PC-3 (cell line): ENCODE measurements at regions not wholly inside any gene's neighbourhood (a gene's known extent, or its start where the extent isn't known, plus 50 kb on each side); places are given as distances from the start of the nearest gene placed in this dataset.

Source experiments
- ATAC-seq: fragments of 200-7000 bp; cut with Tn5 transposase; 2 replicates; pipeline ENCODE4 v1.9.1; 2020; ENCODE audit warnings: mild to moderate bottlenecking, moderate library complexity
- BruUV-seq: library from RNA; stranded (reverse); fragments of 400-500 nt; replicated peaks from 2 replicates; lab custom pipeline; 2021; lab: Mats Ljungman, UMichigan
- CTCF ChIA-PET: fragments of 300-600 bp; sonication (Branson Sonifier 250); formaldehyde crosslinking; loops from one replicate; lab custom pipeline; 2022; ENCODE audit warnings: antibody characterized with exemption; lab: Charles Lee
- POLR2A ChIA-PET: fragments of 300-600 bp; sonication (Branson Sonifier 250); formaldehyde crosslinking; loops from one replicate; lab custom pipeline; 2022; ENCODE audit warnings: antibody characterized with exemption; ENCODE audit not compliant: unreplicated experiment; lab: Charles Lee
- DNase-seq: peaks from one replicate; pipeline ENCODE4 v3.0.0-alpha.2; 2015
- H2AFZ ChIP-seq: fragments of 300-600 bp; sonication (generic); 2 replicates; pipeline ENCODE4 v1.6.0; 2016; ENCODE audit warnings: antibody characterized with exemption, low read length
- H3F3A ChIP-seq: fragments of 300-600 bp; sonication (generic); one replicate; pipeline ENCODE4 v1.6.0; 2017; ENCODE audit warnings: antibody characterized with exemption, low read length, control low read depth, mild to moderate bottlenecking; ENCODE audit not compliant: unreplicated experiment
- H3K27ac ChIP-seq: fragments of 300-600 bp; sonication (generic); 2 replicates; pipeline ENCODE4 v1.5.1; 2016; ENCODE audit warnings: mild to moderate bottlenecking, low read length
- H3K27me3 ChIP-seq: fragments of 300-600 bp; sonication (generic); 2 replicates; pipeline ENCODE4 v1.6.1; 2016; ENCODE audit warnings: low read length, mixed read lengths
- H3K36me3 ChIP-seq: fragments of 300-600 bp; sonication (generic); 2 replicates; pipeline ENCODE4 v1.6.1; 2016; ENCODE audit warnings: low read depth, mixed run types, low read length, mixed read lengths
- H3K4me1 ChIP-seq: fragments of 300-600 bp; sonication (generic); 2 replicates; pipeline ENCODE4 v1.5.1; 2016; ENCODE audit warnings: low read length; ENCODE audit not compliant: insufficient read depth
- H3K4me2 ChIP-seq: fragments of 300-600 bp; sonication (generic); 2 replicates; pipeline ENCODE4 v1.6.0; 2016; ENCODE audit warnings: low read length
- H3K4me3 ChIP-seq: fragments of 300-600 bp; sonication (generic); 2 replicates; pipeline ENCODE4 v1.5.1; 2016; ENCODE audit warnings: mild to moderate bottlenecking, low read length, mixed read lengths
- H3K79me2 ChIP-seq: fragments of 300-600 bp; sonication (generic); 2 replicates; pipeline ENCODE4 v1.6.1; 2017; ENCODE audit warnings: low read length, mixed read lengths
- H3K9ac ChIP-seq: fragments of 300-600 bp; sonication (generic); 2 replicates; pipeline ENCODE4 v1.6.0; 2016; ENCODE audit warnings: mild to moderate bottlenecking, low read length
- H3K9me2 ChIP-seq: fragments of 300-600 bp; sonication (generic); replicated peaks from 2 replicates; pipeline ENCODE4 v1.6.1; 2016; ENCODE audit warnings: mixed run types, low read length, mixed read lengths
- H3K9me3 ChIP-seq: fragments of 300-600 bp; sonication (generic); 2 replicates; pipeline ENCODE4 v1.6.1; 2016; ENCODE audit warnings: low read length, mixed read lengths
- H4K20me1 ChIP-seq: fragments of 300-600 bp; sonication (generic); 2 replicates; pipeline ENCODE4 v1.6.1; 2016; ENCODE audit warnings: low read length, mixed read lengths
- EZH2 ChIP-seq: fragments of 300-600 bp; sonication (generic); IDR thresholded peaks from one replicate; pipeline ENCODE4 v1.6.1; 2017; ENCODE audit warnings: antibody characterized with exemption, mild to moderate bottlenecking, low read length; ENCODE audit not compliant: unreplicated experiment
- EZH2phosphoT487 ChIP-seq: fragments of 300-600 bp; sonication (generic); IDR thresholded peaks from 2 replicates; pipeline ENCODE4 v1.6.1; 2018; ENCODE audit warnings: mild to moderate bottlenecking, antibody characterized with exemption, low read length, borderline replicate concordance
- intact Hi-C: fragments of 100-400 bp; cut with micrococcal nuclease; formaldehyde crosslinking; loops from 2 replicates; pipeline ENCODE4 v1.9.0; 2023
- TF ChIP-seq, protein P1 (sequence below): fragments of 300-600 bp; sonication (generic); conservative IDR thresholded peaks from 2 replicates; pipeline ENCODE4 v1.5.1; 2017; ENCODE audit warnings: antibody characterized with exemption, low read depth, mild to moderate bottlenecking, low read length

DNA sequence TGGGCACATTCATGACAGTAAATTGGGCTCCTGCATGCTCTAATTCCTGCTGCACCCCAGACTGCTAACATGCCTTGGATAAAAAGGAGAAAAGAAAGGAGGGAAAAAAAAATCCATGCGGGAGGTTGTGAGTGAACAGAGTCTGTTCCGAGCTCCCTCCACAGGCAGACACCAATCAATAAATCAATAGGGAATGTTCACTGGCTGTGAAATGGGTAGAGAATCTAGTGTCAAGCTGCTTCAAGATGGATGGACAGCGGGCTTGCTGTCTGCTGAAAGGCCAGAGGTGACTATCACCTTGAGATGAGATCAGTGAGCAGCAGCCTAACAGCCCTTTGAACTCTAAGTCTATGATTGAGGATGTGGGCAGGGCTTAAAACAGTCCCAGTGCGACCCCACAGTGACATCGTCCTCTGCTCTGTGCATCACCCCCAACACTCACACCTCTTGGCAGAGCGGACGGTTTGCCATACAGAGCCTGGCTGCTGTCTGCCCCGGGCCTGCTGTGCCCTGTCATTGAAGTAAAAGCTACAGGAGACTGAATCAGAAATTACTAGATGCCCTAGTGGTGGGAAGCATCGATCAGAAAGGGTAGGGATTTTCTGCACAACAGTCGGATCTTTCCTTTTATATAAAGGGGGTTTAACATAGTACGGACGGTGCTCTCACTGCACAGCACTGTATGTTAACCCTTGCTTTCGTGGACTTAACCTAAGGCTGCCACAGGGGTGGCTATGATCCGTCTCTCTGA, 247.9 kb upstream of the ONECUT1 start:
- Histone ChIP-seq H3K27me3 (peaks cover 12% of the 10 kb centered on the region), H3K9ac (no peak overlapping the region), H2AFZ (no peak overlapping the region), H3F3A (no peaks in the 10 kb centered on the region), H3K4me2 (no peak overlapping the region), H3K4me1 (no peaks in the 10 kb centered on the region), H3K79me2 (no peaks in the 10 kb centered on the region), H4K20me1 (no peaks in the 10 kb centered on the region), H3K27ac (no peak overlapping the region), H3K9me2 (no peaks in the 10 kb centered on the region), H3K36me3 (no peaks in the 10 kb centered on the region), H3K9me3 (no peaks in the 10 kb centered on the region), H3K4me3 (no peak overlapping the region)
- ChIA-PET CTCF (no interaction called here), POLR2A (no interaction called here)
- DNase-seq (no peak), ATAC-seq (no peak)
- intact Hi-C loops = no loop called here
- no peak for TF ChIP-seq EZH2phosphoT487
- no peak for TF ChIP-seq EZH2
- TF ChIP-seq, protein P1, sequence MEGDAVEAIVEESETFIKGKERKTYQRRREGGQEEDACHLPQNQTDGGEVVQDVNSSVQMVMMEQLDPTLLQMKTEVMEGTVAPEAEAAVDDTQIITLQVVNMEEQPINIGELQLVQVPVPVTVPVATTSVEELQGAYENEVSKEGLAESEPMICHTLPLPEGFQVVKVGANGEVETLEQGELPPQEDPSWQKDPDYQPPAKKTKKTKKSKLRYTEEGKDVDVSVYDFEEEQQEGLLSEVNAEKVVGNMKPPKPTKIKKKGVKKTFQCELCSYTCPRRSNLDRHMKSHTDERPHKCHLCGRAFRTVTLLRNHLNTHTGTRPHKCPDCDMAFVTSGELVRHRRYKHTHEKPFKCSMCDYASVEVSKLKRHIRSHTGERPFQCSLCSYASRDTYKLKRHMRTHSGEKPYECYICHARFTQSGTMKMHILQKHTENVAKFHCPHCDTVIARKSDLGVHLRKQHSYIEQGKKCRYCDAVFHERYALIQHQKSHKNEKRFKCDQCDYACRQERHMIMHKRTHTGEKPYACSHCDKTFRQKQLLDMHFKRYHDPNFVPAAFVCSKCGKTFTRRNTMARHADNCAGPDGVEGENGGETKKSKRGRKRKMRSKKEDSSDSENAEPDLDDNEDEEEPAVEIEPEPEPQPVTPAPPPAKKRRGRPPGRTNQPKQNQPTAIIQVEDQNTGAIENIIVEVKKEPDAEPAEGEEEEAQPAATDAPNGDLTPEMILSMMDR = no peak
- no TSS peak for BruUV-seq

DNA sequence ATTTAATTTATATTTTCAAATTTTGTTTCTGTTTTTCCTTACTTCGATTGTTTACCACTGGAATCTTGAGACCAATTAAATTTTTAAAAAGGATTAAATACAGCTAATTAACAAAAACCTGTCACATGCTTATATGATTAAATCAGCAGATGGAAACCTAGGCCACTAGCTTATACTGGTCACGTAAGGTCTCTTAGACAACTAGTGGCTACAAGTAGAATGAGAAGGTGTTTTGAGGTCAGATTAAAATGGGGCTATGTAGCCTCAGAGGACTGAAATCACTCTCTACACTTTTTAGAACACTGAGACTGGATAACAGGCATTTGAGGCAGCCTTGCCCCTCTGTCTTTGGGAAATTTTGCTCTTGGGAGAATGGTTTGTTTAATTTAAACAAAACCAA, 246.5 kb upstream of the ONECUT1 start:
- TF ChIP-seq EZH2 (no peak), EZH2phosphoT487 (no peak)
- TF ChIP-seq, protein P1 = no peak
- ChIA-PET POLR2A (no interaction called here), CTCF (no interaction called here)
- no peaks in the 10 kb centered on the region for H4K20me1 ChIP-seq
- no peaks in the 10 kb centered on the region for H3K36me3 ChIP-seq
- no peak for DNase-seq
- no peak for ATAC-seq
- no peaks in the 10 kb centered on the region for H3K79me2 ChIP-seq
- BruUV-seq = no TSS peak
- H3K4me1 ChIP-seq = no peaks in the 10 kb centered on the region
- H3K4me3 ChIP-seq = no peak overlapping the region
- no peaks in the 10 kb centered on the region for H3F3A ChIP-seq
- no peak overlapping the region for H3K27ac ChIP-seq
- H3K9me3 ChIP-seq = no peaks in the 10 kb centered on the region
- no peaks in the 10 kb centered on the region for H3K9me2 ChIP-seq
- H3K9ac ChIP-seq = no peak overlapping the region
- intact Hi-C loops = no loop called here
- H3K27me3 ChIP-seq = peaks cover 12% of the 10 kb centered on the region
- no peak overlapping the region for H3K4me2 ChIP-seq
- no peak overlapping the region for H2AFZ ChIP-seq

DNA sequence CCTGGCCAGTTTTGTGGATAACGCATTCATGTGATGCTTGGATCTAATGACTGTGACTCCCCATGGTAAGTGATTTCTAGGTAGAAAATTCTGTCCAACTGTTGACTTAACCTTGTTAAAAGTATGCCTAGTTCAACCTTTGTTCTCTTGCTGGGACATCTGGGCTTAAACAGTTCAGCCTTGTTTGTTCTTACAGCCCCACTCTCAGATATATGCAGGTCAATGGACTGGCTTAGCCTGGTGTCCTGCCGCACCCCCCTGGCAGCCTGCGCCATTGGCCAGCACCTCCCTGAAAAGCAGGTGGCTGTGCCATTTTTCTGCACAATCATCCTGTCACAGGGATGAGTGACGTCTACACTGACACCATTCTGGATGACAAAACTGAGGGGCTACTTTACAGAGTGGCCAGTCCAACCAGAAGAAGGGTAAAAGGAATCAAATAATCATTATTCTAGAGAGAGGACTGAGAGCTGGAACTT, 244.7 kb upstream of the ONECUT1 start:
- no peaks in the 10 kb centered on the region for H3K9me3 ChIP-seq
- CTCF ChIA-PET = no interaction called here
- POLR2A ChIA-PET = no interaction called here
- DNase-seq = no peak
- H3F3A ChIP-seq = no peaks in the 10 kb centered on the region
- H3K27ac ChIP-seq = no peak overlapping the region
- no peaks in the 10 kb centered on the region for H3K36me3 ChIP-seq
- H2AFZ ChIP-seq = no peak overlapping the region
- ATAC-seq = no peak
- no peaks in the 10 kb centered on the region for H3K4me1 ChIP-seq
- H3K9me2 ChIP-seq = no peaks in the 10 kb centered on the region
- no TSS peak for BruUV-seq
- no peak overlapping the region for H3K9ac ChIP-seq
- no peak overlapping the region for H3K4me2 ChIP-seq
- TF ChIP-seq EZH2 (no peak), EZH2phosphoT487 (no peak)
- TF ChIP-seq, protein P1 = no peak
- H3K79me2 ChIP-seq = no peaks in the 10 kb centered on the region
- H4K20me1 ChIP-seq = no peaks in the 10 kb centered on the region
- no peak overlapping the region for H3K4me3 ChIP-seq
- H3K27me3 ChIP-seq = peaks cover 12% of the 10 kb centered on the region
- intact Hi-C loops = no loop called here
